Kidney epithelial cell (primary cell): ENCODE measurements at regions not wholly inside any gene's neighbourhood (a gene's known extent, or its start where the extent isn't known, plus 50 kb on each side); places are given as distances from the start of the nearest gene placed in this dataset.

Source experiments
- DNase-seq: peaks from one replicate; pipeline ENCODE4 v3.0.0-alpha.2; 2010; ENCODE audit warnings: low read depth
- H3K27me3 ChIP-seq: 2 replicates; pipeline ENCODE4 v1.6.0; 2011; ENCODE audit warnings: low read length; ENCODE audit not compliant: control insufficient read depth, insufficient read depth
- H3K36me3 ChIP-seq: 2 replicates; pipeline ENCODE4 v1.5.1; 2011; ENCODE audit warnings: low read length; ENCODE audit not compliant: control insufficient read depth, insufficient read depth
- H3K4me3 ChIP-seq: 2 replicates; pipeline ENCODE4 v1.5.1; 2011; ENCODE audit warnings: low read depth, mild to moderate bottlenecking, control low read depth, low read length
- TF ChIP-seq, protein P1 (sequence below): IDR thresholded peaks from 2 replicates; pipeline ENCODE4 v1.5.1; 2011; ENCODE audit warnings: mild to moderate bottlenecking, moderate library complexity, low read length, control low read depth, inconsistent platforms; ENCODE audit not compliant: insufficient read depth, poor library complexity, severe bottlenecking

- TF ChIP-seq, protein P1, sequence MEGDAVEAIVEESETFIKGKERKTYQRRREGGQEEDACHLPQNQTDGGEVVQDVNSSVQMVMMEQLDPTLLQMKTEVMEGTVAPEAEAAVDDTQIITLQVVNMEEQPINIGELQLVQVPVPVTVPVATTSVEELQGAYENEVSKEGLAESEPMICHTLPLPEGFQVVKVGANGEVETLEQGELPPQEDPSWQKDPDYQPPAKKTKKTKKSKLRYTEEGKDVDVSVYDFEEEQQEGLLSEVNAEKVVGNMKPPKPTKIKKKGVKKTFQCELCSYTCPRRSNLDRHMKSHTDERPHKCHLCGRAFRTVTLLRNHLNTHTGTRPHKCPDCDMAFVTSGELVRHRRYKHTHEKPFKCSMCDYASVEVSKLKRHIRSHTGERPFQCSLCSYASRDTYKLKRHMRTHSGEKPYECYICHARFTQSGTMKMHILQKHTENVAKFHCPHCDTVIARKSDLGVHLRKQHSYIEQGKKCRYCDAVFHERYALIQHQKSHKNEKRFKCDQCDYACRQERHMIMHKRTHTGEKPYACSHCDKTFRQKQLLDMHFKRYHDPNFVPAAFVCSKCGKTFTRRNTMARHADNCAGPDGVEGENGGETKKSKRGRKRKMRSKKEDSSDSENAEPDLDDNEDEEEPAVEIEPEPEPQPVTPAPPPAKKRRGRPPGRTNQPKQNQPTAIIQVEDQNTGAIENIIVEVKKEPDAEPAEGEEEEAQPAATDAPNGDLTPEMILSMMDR: no peak
- no peaks in the 10 kb centered on the region for H3K36me3 ChIP-seq
- H3K4me3 ChIP-seq: no peak overlapping the region
- H3K27me3 ChIP-seq: no peaks in the 10 kb centered on the region
- DNase-seq: no peak
Observed at GRCh38 chr5:27969157-27969556, 930.8 kb upstream of the CDH9 start.

- TF ChIP-seq, protein P1: no peak
- DNase-seq: no peak
- no peaks in the 10 kb centered on the region for H3K36me3 ChIP-seq
- H3K4me3 ChIP-seq: no peak overlapping the region
- H3K27me3 ChIP-seq: no peaks in the 10 kb centered on the region
Observed at GRCh38 chr5:27963050-27963783, 924.8 kb upstream of the CDH9 start.

DNA sequence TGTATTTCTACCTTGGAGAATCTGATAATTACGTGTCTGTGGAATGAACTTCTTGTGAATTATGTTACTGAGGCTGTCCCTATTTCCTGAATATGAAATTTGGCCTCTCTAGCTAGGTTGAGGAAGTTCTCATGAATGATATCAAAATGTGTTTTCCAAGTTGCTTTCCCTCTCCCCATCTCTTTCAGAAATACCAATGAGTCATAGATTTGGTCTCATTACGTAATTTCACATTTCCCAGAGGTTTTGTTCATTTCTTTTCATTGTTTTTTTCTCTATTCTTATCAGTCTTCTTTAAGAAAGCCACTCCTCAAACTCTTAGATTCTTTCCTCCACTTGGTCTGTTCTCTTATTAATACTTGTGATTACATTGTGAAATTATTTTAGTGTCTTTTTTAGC is 923.8 kb upstream of the CDH9 start:
- no peak for DNase-seq
- TF ChIP-seq, protein P1: no peak
- Histone ChIP-seq H3K27me3 (no peaks in the 10 kb centered on the region), H3K36me3 (no peaks in the 10 kb centered on the region), H3K4me3 (no peak overlapping the region)

DNA sequence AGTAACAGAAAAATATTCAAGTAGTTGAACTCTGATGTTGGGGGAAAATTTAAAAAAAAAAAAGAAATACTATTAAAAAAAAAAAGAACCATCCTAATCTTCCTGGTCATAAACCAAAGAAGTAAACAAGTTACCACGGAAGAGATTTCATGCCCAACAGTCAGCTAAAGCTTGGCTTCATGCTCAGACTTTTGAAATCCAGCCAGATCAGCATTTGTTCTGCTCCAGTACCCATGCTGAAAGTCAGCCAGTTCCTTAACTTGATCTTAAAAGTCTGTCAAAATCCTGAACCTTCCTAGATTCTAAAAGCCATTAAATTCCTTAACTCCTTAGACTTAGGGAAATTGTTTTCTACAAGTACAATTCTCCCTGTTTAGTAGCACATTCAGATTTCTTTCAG is 908.7 kb upstream of the CDH9 start:
- TF ChIP-seq, protein P1: no peak
- Histone ChIP-seq H3K4me3 (no peak overlapping the region), H3K27me3 (no peaks in the 10 kb centered on the region), H3K36me3 (no peaks in the 10 kb centered on the region)
- DNase-seq: peak; percentile 29

DNA sequence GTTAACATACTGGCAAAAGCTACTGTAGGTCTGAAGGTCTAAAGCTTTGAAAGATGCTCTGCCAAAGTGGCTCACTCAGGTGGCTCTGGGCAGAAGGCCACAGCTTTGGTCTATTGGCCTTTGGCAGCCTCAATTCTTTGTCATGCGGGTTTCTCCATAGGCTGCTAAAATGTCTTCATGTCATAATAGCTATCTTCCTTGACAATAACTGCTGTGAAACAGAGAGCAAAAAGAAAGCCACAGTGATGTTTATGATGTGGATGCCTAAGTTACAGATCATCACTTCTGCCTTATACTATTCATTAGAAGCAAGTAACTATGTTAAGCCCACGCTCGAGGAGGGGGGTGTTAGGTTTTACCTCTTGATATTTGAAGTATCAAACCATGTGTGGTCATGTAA is 906.1 kb upstream of the CDH9 start:
- Histone ChIP-seq H3K36me3 (no peaks in the 10 kb centered on the region), H3K27me3 (no peaks in the 10 kb centered on the region), H3K4me3 (no peak overlapping the region)
- DNase-seq: no peak
- TF ChIP-seq, protein P1: no peak

DNA sequence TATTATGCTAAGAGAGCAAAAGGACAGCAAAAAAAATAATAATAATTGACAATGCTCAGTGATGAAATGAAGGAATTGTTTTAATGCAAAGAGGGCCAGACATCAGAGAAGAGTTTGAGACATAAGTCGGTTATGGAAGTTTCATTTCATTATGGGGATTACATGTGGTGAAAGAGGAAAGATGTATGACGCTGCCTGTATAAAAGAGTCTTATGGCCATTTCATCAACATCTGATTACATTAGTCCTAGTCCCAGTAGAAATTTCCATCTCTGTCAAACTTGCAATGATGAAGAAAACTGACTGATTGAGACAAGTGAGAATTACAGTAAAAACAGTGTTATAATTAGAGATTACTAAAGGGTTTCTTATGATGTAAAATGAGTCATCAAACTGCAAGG is 900.6 kb upstream of the CDH9 start:
- TF ChIP-seq, protein P1: no peak
- DNase-seq: no peak
- H3K4me3 ChIP-seq: no peak overlapping the region
- no peaks in the 10 kb centered on the region for H3K36me3 ChIP-seq
- H3K27me3 ChIP-seq: no peaks in the 10 kb centered on the region
